ENCODE measurements at regions not wholly inside any gene's neighbourhood (a gene's known extent, or its start where the extent isn't known, plus 50 kb on each side); places are given as distances from the start of the nearest gene placed in this dataset.

GRCh38 chr2:194602750-194603149, 1054.3 kb upstream of the SLC39A10 start:
- TF ChIP-seq CTCF (IDR thresholded peaks at IDR 0.05) (no peak), POLR2A (IDR thresholded peaks at IDR 0.05) (no peak)

All from lower leg skin (tissue), 3 donors.